NOMO-1 treated with DMSO at 0.1 percent for 48 hours (cell line): ENCODE measurements at regions not wholly inside any gene's neighbourhood (a gene's known extent, or its start where the extent isn't known, plus 50 kb on each side); places are given as distances from the start of the nearest gene placed in this dataset.
"Not testable (repeated sequence)": the region's sequence is repeated elsewhere in the genome, so short reads cannot be mapped to it uniquely, and the experiment has no call there.

ENCODE experiments used
- DNase-seq: peaks from one replicate; lab custom pipeline; 2025; ENCODE audit not compliant: unreplicated experiment; lab: John Stamatoyannopoulos, UW

DNA sequence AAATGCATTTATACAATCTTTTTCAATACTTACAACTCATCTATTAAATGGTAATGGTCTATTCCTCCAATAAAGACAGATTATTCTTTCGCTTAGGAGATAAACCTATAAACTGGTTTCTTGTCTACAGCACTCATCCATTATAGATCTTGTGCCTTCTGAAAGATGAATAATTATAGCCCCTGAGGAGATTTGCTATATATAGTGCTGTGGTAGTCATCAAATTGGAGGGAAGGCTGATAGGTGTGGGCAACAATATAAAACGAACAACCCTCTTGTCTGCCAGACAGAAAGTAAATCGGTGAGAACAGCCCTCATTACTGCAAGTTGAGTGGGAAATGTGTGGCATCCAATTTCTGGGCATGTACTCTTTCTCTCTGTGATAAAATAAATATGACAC is 292.5 kb upstream of the CNR1 start:
- no peak for DNase-seq

- DNase-seq: no peak
Observed at GRCh38 chr6:88456221-88456859, 290.2 kb upstream of the CNR1 start.

GRCh38 chr6:88455317-88455716 is 289.2 kb upstream of the CNR1 start:
- DNase-seq: no peak

DNA sequence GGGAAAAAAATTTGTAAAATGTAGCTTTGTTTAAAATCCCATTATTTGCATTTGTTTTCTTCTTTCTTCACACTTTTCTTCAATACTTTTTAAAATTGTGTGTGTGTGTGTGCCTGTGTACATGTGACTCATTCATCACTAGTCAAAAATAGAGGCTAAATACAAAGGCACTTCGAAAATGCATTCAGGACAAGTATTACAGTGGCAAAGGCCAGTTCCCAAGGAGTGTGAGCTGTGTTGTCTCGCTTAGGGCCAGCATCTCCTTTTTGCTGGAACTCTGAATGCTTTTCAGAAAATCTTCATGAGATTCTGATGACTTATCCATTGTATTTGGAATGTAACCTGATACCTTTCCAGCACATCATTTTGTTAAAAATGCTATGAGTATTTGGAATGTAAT is 288.5 kb upstream of the CNR1 start:
- DNase-seq: no peak

GRCh38 chr6:88449770-88450169 is 283.6 kb upstream of the CNR1 start:
- peak; percentile 12 for DNase-seq

GRCh38 chr6:88445188-88445965 is 279.2 kb upstream of the CNR1 start:
- DNase-seq: no peak

- no peak for DNase-seq
Observed at GRCh38 chr6:88443554-88443953, 277.4 kb upstream of the CNR1 start.

GRCh38 chr6:88442737-88443136 is 276.6 kb upstream of the CNR1 start:
- DNase-seq: peak; percentile 22

GRCh38 chr6:88441346-88441745 is 275.2 kb upstream of the CNR1 start:
- no peak for DNase-seq

GRCh38 chr6:88428068-88428467 is 261.9 kb upstream of the CNR1 start:
- no peak for DNase-seq

- no peak for DNase-seq
Observed at GRCh38 chr6:88426005-88426404, 259.9 kb upstream of the CNR1 start.

DNA sequence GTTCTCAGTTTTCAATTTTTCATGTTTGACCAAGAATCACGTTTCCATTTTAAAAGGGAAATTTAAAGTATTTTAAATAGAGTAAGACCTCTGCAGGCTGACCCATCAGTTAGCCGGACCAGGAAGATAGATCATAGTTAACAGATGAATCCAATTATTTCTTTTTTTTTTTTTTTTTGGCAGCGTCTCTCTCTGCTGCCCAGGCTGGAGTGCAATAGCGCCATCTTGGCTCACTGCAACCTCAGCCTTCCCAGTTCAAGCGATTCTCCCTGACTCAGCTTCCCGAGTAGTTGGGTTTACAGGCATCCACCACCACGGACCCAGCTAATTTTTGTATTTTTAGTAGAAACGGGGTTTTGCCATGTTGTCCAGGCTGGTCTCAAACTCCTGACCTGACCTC is 256.7 kb upstream of the CNR1 start:
- no peak for DNase-seq

GRCh38 chr6:88420967-88421488 is 254.9 kb upstream of the CNR1 start:
- not testable (repeated sequence) for DNase-seq

DNA sequence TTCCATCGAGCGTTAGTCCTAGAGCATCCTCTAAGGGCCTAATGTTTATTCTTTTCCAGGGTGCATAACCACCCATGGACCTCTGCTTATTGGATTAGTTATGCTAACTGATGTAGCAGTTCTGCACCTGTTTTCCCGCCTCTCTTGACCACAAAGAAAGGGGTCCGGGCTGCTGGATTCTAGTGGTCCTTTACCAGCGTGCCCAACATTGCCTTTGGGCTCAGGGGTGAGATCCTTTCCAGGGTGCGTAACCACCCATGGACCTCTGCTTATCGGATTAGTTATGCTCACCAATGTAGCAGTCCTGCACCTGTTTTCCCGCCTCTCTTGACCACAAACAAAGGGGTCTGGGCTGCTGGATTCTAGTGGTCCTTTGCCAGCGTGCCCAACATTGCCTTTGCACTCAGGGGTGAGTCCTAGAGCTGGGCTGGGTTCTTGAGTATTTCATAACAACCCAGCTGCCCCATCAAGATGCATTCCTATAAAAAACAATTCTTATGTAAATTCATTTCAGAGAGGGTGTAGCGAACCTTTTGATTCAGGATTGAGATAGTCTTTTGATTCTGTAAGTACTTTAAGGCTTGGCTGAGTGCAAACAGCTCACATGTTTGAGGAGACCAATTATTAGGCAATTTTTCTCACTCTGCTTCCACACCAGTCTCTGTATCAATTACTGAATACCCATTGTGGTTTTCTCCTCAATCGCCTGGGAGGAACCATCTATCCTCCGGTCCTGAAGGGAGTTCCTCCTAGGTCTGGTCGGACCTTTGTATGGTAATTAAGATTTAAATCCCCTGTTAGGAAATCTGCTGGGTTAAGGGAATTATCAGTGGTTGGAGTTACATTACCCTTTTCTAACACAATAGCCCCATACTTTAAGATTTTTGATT is 253.0 kb upstream of the CNR1 start:
- DNase-seq: not testable (repeated sequence)

DNA sequence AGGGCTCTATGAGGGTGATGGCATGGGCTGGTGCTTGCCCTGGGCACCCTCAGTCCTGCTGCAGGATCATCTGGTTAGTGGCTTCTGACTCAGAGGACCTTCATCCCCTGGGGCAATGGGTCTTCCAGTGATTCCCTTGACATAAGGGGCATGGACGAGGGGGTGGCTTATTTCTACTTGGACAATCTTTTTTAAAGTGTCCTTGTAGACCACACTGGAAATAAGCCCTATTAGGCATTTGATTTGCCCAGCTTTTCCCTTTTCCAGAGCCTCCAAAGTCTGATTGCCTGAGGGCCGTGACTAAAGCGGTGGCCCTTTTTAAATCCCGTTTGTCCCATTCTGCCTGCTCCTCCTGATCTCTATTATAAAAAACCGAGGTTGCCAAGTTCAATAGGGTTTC is 251.2 kb upstream of the CNR1 start:
- not testable (repeated sequence) for DNase-seq

DNA sequence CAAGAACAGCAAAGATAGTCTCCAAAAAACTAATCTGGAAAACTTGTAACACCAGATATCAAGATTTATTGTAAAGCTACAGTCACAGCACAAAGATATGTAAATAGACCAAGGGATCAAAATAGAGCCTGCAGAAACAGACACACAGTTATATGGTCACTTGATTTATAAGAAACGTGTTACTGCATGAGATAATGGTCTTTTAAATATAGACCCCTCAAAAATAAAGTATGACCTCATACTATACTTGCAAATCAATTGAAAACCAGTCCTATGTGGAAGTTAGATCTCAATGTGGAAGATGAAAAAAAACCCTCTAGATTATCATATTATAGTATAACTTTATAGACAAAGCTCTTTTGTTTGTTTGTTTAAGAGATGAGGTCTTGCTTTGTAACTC is 247.3 kb upstream of the CNR1 start:
- DNase-seq: no peak

GRCh38 chr6:88408355-88408754 is 242.2 kb upstream of the CNR1 start:
- DNase-seq: not testable (repeated sequence)

- not testable (repeated sequence) for DNase-seq
Observed at GRCh38 chr6:88406674-88407073, 240.5 kb upstream of the CNR1 start.

GRCh38 chr6:88403486-88403885 is 237.3 kb upstream of the CNR1 start:
- DNase-seq: no peak

DNA sequence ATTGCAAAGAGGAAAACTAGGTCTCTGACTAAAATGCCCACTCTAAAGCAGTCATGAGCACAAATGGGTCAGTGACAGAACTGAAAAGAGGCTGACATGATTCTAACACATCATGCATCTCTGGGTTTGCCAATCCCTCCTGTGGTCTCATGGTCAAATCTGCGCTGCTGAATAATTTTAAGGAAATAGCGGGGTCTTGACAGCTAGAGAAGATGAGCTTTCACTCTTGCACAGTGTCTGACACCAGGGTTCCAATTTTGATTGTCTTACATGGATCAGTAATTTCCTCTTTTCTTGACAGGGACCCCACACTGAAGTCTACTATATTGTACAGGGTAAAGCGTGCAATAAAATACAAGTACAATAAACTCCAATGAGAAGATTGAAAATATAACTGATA is 236.8 kb upstream of the CNR1 start:
- DNase-seq: no peak

- DNase-seq: not testable (repeated sequence)
Observed at GRCh38 chr6:88390998-88391397, 224.9 kb upstream of the CNR1 start.
